ENCODE measurements at regions not wholly inside any gene's neighbourhood (a gene's known extent, or its start where the extent isn't known, plus 50 kb on each side); places are given as distances from the start of the nearest gene placed in this dataset.

- Histone ChIP-seq H3K9me3 (ENCODE audit: insufficient read depth in 2 of 2, low read depth in 1 of 2, low read length in 1 of 2) (peaks cover 2 to 4% of the 10 kb centered on the region in 2 experiments; a peak in 2 of 4 replicates), H3K79me1 (ENCODE audit: low read depth, low read length) (peaks cover 2% of the 10 kb centered on the region), H4K91ac (replicated peaks; ENCODE audit: insufficient read length, low read length) (no peak overlapping the region), H2BK5ac (ENCODE audit: low read depth, low read length) (no peak overlapping the region), H2BK120ac (replicated peaks; ENCODE audit: low read depth, low read length) (no peak overlapping the region), H2AK5ac (ENCODE audit: low read depth, low read length) (no peak overlapping the region), H3K9ac (replicated peaks in 1 of 4; ENCODE audit: extremely low read depth in 1 of 4, low read depth in 3 of 4, low read length in 3 of 4) (no peak overlapping the region), H2BK20ac (ENCODE audit: low read length) (no peak overlapping the region), H3K4me3 (ENCODE audit: extremely low read depth in 1 of 4, insufficient read depth in 2 of 4, low read depth in 3 of 4, low read length in 4 of 4) (no peak overlapping the region), H3K23ac (ENCODE audit: insufficient read length) (no peak overlapping the region), H3K14ac (ENCODE audit: insufficient read length) (no peak overlapping the region), H3K4me2 (ENCODE audit: insufficient read depth in 1 of 2, low read depth in 2 of 2, low read length in 2 of 2) (no peak overlapping the region), H3K18ac (ENCODE audit: extremely low read depth, low read length) (no peak overlapping the region), H4K5ac (ENCODE audit: insufficient read length, low read depth, low read length) (no peak overlapping the region), H2BK15ac (ENCODE audit: low read length) (no peak overlapping the region), H3K4ac (replicated peaks; ENCODE audit: insufficient read length, low read depth, low read length) (no peak overlapping the region), H2BK12ac (ENCODE audit: low read depth, low read length) (no peak overlapping the region), H2AFZ (ENCODE audit: low read length) (no peak overlapping the region), H3K4me1 (replicated peaks in 1 of 4; ENCODE audit: control insufficient read depth in 3 of 4, insufficient read depth in 4 of 4, low read length in 3 of 4) (peaks cover 0 to 4% (median 0%) of the 10 kb centered on the region in 4 experiments; a peak in 1 of 7 replicates), H3K27ac (ENCODE audit: low read depth, low read length) (no peak overlapping the region), H3K56ac (replicated peaks; ENCODE audit: insufficient read length, low read depth, low read length) (no peak overlapping the region), H3K36me3 (ENCODE audit: control insufficient read depth in 2 of 4, insufficient read depth in 4 of 4, low read length in 3 of 4) (peaks cover 0 to 6% (median 0%) of the 10 kb centered on the region in 4 experiments; a peak in 1 of 8 replicates), H3K79me2 (ENCODE audit: control insufficient read depth in 1 of 2, insufficient read depth in 2 of 2, low read length in 2 of 2) (peaks cover 0 to 4% of the 10 kb centered on the region in 2 experiments; a peak in 1 of 4 replicates), H3K23me2 (ENCODE audit: low read depth, low read length) (no peaks in the 10 kb centered on the region), H4K8ac (ENCODE audit: extremely low read depth, insufficient read depth, low read length) (no peak overlapping the region), H4K20me1 (replicated peaks in 1 of 2; ENCODE audit: control insufficient read depth in 1 of 2, insufficient read depth in 2 of 2, low read length in 2 of 2) (peaks cover 1 to 2% of the 10 kb centered on the region in 2 experiments), H3K27me3 (replicated peaks in 1 of 4; ENCODE audit: control insufficient read depth in 3 of 4, extremely low read depth in 1 of 4, insufficient read depth in 3 of 4, low read length in 3 of 4) (no peaks in the 10 kb centered on the region)
- FAIRE-seq = no peak
- TF ChIP-seq SP2 (IDR thresholded peaks at IDR 0.05; ENCODE audit: low read length) = no peak
- DNase-seq (ENCODE audit: low read depth in 1 of 2, low spot score in 2 of 2) = no peak
- WGBS, 2 experiments (ENCODE audit: extremely low coverage in 1 of 2, insufficient coverage in 1 of 2, insufficient read length in 1 of 2, insufficient replicate concordance in 2 of 2, low coverage in 1 of 2, low lambda C conversion rate in 2 of 2, missing lambda C conversion rate in 1 of 2) = 84% methylated on average over 3 of the region's 3 CpGs; no CpG with 5 or more reads in 1 of the 2 experiments
- CTCF ChIA-PET (ENCODE audit: partially characterized antibody) = no interaction called here
- POLR2A ChIA-PET (ENCODE audit: partially characterized antibody) = interaction anchor here (0.6 to 1.4 kb wide), 2 partner anchors 9 to 237 kb away, joined by 4 to 5 read pairs; no protein-coding TSS in a partner anchor
Observed at GRCh38 chr2:167607731-167608130, 639.7 kb downstream of the STK39 start.
